Kidney epithelial cell (primary cell): ENCODE measurements at regions not wholly inside any gene's neighbourhood (a gene's known extent, or its start where the extent isn't known, plus 50 kb on each side); places are given as distances from the start of the nearest gene placed in this dataset.

Source experiments
- DNase-seq: peaks from one replicate; pipeline ENCODE4 v3.0.0-alpha.2; 2010; ENCODE audit warnings: low read depth
- H3K27me3 ChIP-seq: 2 replicates; pipeline ENCODE4 v1.6.0; 2011; ENCODE audit warnings: low read length; ENCODE audit not compliant: control insufficient read depth, insufficient read depth
- H3K36me3 ChIP-seq: 2 replicates; pipeline ENCODE4 v1.5.1; 2011; ENCODE audit warnings: low read length; ENCODE audit not compliant: control insufficient read depth, insufficient read depth
- H3K4me3 ChIP-seq: 2 replicates; pipeline ENCODE4 v1.5.1; 2011; ENCODE audit warnings: low read depth, mild to moderate bottlenecking, control low read depth, low read length
- TF ChIP-seq, protein P1 (sequence below): IDR thresholded peaks from 2 replicates; pipeline ENCODE4 v1.5.1; 2011; ENCODE audit warnings: mild to moderate bottlenecking, moderate library complexity, low read length, control low read depth, inconsistent platforms; ENCODE audit not compliant: insufficient read depth, poor library complexity, severe bottlenecking

DNA sequence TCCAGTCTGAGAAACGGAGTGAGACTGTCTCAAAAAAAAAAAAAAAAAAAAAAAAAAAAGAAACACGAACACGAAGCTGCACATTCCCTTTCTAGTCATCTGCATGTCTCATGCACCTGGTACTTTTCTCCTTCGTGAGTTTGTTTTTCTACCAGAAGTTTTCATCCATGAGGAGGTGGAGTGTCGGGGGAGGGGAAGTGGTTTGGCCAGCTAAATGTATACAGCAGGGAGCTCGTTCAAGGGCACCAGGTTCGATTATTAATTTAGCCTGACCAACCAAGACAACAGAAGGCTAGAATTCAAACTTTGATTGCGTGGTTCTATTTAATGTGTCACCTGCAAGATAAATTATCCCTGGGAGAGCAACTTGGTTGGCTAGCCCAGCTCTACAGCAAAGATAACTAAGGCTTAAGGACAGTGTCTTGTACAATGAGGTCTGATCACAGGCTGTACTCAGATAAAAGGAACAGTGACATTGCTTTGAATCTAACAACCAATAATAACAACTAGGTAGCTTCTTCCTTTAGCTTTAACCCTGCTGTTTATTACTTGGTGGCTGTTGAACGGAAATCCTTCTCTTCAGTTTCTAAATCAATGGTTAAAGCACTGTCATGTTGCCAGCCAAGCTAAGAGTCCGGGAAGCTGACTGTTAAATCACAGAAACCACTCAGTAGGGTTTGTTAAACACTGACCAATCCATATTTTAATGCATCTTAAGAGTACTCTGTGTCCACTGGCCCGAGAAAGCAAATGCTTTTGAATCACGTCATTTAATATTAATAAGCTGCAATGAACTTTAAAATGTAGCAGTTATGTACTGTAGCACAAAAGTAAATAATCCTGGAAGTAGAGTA is 98.4 kb upstream of the STARD13 start:
- no peak overlapping the region for H3K4me3 ChIP-seq
- no peaks in the 10 kb centered on the region for H3K36me3 ChIP-seq
- no peaks in the 10 kb centered on the region for H3K27me3 ChIP-seq
- DNase-seq, result no peak
- TF ChIP-seq, protein P1, sequence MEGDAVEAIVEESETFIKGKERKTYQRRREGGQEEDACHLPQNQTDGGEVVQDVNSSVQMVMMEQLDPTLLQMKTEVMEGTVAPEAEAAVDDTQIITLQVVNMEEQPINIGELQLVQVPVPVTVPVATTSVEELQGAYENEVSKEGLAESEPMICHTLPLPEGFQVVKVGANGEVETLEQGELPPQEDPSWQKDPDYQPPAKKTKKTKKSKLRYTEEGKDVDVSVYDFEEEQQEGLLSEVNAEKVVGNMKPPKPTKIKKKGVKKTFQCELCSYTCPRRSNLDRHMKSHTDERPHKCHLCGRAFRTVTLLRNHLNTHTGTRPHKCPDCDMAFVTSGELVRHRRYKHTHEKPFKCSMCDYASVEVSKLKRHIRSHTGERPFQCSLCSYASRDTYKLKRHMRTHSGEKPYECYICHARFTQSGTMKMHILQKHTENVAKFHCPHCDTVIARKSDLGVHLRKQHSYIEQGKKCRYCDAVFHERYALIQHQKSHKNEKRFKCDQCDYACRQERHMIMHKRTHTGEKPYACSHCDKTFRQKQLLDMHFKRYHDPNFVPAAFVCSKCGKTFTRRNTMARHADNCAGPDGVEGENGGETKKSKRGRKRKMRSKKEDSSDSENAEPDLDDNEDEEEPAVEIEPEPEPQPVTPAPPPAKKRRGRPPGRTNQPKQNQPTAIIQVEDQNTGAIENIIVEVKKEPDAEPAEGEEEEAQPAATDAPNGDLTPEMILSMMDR, result no peak

DNA sequence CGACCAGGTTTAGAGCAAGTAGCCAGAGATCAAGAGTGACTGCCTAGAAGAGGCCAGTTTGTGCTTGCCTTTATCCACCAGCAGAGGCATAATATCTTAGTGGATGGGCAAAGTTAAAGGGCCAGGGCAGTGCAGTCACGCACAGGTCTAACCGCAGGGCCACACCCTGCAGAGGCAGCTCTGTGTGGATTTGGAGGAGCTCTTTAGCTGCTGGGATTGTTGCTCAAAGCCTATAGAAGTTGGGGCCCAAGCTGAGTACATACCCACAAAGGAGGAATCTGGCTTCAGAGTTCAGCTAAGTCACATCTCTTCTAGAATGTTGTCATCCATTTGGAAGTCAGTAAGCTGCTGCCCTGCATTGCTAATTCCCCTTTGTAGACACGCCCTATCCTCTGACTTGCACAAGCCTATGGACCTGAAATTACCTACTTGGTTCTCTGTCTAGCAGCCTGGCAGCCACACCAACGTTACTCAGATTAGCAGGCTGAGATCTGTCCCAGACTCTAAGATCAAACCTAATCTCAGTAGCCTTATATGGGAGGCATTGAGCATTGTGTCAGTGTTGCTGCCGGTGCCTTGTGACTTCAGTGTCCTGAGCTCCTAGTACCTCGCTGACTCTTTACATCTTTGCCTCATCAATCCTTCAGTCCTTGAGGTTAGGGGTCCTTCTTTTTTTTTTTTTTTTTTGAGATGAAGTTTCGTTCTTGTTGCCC is 102.9 kb upstream of the STARD13 start:
- Histone ChIP-seq H3K36me3 (no peaks in the 10 kb centered on the region), H3K4me3 (no peak overlapping the region), H3K27me3 (no peaks in the 10 kb centered on the region)
- TF ChIP-seq, protein P1, result no peak
- DNase-seq, result no peak

DNA sequence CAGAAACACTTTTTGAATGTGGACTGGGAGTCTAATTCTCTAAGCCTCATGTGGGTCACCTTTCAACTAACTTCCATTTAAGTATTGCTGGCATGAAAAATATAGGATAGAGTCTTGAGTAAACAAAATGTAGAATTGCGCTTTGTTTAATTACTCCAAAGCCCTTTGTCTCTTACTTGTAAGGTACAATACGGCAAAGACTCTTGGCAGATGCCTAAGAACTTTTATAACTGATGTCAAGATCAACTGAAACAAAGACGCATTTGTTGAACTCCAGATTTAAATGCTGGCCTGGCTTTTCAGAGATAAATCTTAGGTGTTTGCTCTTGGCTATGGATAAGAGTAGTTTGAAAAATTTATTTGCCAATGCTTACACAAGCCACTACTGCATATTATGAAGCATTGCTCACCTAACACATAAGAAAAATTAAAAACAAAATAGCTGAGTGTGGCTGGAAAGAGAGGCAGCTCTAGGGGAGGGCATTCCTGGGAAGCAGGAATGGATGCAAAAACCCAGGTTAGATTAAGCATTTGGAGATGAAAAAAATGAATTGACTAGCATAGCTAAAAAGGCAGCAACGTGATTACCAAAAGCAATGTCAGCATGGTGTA is 107.3 kb upstream of the STARD13 start:
- DNase-seq, result no peak
- Histone ChIP-seq H3K36me3 (no peaks in the 10 kb centered on the region), H3K4me3 (no peak overlapping the region), H3K27me3 (no peaks in the 10 kb centered on the region)
- TF ChIP-seq, protein P1, result no peak

DNA sequence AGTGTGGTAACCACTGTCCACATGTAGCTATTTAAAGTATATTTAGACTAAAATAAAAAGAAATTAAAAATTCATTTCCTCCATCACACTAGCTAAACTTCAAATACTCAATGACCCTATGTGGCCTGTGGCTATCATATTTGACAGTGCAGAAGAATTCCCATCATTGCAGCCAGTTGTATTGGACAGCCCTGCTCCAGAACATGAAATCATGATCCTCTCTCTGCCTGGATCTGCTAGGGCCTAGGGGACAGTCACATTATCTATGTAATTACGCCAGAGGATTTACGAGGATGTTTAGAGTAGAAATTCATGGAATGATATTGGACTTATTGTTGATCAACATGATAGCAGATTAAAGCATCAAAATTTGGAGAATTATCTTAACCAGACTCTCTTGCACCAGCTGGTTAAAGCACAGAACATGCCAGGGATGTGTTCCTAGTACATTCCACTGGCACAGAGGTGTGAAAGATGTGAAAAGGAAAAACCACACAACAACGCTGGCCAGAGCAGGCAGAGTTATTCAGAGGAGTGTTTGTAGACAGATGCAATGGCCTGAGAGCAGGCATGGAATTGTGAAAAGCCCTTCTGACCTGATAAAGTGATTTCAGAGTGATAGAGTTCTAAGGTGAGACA is 108.9 kb upstream of the STARD13 start:
- DNase-seq, result no peak
- Histone ChIP-seq H3K4me3 (no peak overlapping the region), H3K36me3 (no peaks in the 10 kb centered on the region), H3K27me3 (no peaks in the 10 kb centered on the region)
- TF ChIP-seq, protein P1, result no peak

DNA sequence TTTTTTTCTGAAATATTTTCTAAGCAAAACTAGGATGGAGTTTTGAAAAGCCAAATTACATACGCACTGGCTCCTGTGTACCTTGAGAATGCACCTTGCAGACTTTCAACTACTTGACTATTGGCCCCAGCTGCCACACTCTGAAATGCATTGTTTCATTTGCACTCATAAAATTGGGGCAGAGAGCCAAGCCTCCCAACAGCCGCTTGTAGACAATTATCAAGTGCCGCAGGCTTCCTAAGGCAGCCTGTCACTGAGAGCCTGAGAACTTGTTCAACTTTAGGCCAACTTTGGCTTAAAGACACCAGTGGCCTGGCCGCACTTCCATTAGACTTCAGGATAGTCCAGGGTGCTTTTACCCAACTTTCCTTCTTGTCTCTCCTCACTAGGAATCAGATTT is 115.7 kb upstream of the STARD13 start:
- TF ChIP-seq, protein P1, result no peak
- H3K4me3 ChIP-seq, result no peak overlapping the region
- H3K27me3 ChIP-seq, result no peaks in the 10 kb centered on the region
- no peaks in the 10 kb centered on the region for H3K36me3 ChIP-seq
- no peak for DNase-seq
